ENCODE measurements at regions not wholly inside any gene's neighbourhood (a gene's known extent, or its start where the extent isn't known, plus 50 kb on each side); places are given as distances from the start of the nearest gene placed in this dataset.

- no peak for DNase-seq
These were observed 142.2 kb upstream of the MAP3K7 start for GRCh38 chr6:90729057-90729456.

DNA sequence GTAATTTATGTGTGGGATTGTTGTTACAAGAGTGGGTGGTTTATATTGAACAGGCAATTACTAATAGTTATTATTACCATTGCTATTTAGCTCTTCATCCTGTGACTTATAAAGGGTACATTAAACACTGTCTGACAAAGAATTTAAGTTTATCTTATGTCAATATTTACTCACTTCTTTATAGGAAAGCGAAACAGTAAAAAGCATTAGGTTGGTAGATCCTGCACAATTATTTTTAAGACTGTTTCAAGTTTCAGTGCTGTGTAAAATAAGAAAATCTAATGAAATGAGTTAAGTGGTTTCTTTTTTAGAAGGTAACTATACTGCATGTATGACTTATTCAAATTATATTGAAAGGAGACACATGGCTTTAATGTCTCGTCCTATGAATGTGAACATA is 135.8 kb upstream of the MAP3K7 start:
- DNase-seq = no peak

- DNase-seq = no peak
These were observed 133.5 kb upstream of the MAP3K7 start for GRCh38 chr6:90720404-90720803.

GRCh38 chr6:90719321-90720195 is 132.7 kb upstream of the MAP3K7 start:
- no peak for DNase-seq

- no peak for DNase-seq
These were observed 129.5 kb upstream of the MAP3K7 start for GRCh38 chr6:90716376-90716775.

DNA sequence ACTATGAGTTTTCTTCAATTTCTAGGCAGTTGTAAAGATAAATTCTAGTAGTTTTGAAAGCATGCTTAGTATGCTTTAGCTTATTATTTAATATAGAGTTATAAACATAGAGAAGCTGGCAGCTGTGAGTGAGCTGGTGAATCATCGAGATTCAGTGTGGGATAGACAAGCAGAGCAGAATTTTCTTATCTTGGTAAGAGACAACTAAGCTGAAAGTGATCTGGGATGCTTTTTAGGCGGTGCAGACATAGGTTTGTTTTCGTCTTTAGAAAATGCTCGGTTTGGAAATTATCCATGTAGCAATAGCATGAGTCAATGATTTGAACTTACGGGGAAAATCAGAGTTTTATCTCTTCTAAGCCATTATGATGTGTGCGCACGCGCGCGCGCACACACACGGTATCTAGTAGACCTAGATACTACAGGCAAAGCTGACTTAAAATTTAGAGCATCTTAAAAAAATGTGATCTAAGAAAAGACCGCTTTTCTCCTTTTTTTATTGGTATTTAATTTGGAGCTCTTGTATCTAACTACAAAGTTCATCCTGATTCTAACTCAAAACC is 128.3 kb upstream of the MAP3K7 start:
- no peak for DNase-seq

- DNase-seq = no peak
These were observed 127.4 kb upstream of the MAP3K7 start for GRCh38 chr6:90714319-90714718.

- DNase-seq = peak; percentile 75
These were observed 125.2 kb upstream of the MAP3K7 start for GRCh38 chr6:90712114-90712513.

DNA sequence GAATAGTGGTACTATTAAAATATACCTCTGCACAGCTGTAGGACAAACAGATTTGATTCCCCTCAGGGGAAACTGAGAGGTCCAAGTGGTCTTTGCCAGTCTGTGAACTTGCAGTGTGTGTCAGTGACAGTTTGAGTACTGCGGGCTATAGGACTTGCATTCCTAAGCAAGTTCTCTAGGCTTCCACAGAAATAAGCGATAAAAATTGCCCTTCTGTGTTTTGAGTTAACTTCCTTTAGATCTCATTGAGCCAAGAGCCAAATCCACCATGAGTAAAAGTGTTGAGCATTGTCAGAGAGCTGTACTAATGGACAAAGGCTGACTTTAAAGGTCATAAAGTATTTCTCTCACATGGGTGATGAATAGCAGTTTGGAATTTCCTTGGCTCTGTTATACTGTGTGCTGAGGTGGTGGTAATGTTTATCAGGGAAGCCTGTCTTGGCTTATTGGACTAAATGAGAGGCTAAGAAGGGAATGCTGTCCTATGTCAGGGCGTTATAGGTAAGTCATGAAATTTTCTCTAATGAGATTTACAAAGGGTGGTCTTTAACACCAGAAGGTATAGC is 122.6 kb upstream of the MAP3K7 start:
- DNase-seq = no peak

DNA sequence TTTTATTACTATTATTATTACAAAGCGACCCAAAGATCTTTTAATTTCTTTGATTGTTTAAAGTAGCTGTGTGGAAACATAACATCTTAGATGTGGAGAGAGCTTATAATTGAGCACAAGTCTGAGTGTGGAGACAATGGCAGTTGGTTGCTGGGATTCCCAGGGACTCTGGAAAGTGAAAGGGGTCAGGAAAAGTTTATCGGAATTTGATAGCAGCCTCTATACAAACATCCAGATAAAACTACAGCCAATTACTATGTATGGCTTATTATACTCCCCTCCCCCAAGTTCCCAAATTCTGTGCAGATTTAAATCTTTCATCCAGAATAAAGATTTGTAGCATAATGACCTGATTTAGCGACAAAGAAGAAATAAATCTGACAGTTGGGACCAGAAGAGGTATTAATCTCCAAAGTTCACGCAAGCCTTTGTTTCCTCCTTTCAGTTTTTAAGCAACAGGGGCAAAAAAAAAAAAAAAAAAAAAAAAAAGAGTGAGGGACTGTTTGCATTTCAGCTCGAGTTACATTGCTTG is 121.4 kb upstream of the MAP3K7 start:
- DNase-seq = no peak

DNA sequence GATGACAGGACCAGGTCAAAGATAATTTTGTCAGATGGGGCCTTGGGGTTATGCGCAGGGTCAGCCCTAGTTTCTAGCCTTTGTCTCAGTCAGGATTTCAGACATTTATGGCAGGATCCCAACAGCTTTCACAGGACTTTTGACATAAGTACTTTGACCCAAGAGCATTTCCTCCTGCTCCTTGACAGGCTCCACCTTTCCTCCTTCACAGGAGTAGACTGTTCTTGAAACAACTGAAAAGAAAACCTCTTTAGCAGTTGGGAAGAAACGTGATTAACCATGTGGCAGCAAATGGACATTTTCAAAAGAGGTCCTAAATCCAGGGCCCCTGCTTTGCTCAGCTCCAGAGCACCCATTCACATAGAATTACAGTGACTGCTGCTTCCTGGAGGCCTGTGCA is 120.4 kb upstream of the MAP3K7 start:
- no peak for DNase-seq

DNA sequence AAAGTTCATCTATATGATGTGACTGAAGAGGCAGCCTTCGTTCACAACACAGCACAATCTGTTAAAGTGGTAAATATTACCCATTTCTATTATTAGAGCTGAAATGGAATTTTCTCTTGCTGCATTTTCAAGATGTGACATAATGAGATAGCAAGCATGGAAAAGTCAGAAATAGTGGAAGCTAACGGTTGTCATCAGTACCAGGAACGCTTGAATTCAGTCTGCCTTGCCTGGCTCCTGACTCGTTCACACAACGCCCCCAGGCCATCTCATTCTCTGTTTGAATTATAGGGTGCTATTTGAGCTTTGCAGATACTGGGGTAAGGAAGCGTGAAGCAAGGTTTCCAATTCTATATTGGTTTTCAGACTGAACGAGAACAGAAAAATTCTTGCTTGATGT is 116.5 kb upstream of the MAP3K7 start:
- DNase-seq = peak; percentile 19

DNA sequence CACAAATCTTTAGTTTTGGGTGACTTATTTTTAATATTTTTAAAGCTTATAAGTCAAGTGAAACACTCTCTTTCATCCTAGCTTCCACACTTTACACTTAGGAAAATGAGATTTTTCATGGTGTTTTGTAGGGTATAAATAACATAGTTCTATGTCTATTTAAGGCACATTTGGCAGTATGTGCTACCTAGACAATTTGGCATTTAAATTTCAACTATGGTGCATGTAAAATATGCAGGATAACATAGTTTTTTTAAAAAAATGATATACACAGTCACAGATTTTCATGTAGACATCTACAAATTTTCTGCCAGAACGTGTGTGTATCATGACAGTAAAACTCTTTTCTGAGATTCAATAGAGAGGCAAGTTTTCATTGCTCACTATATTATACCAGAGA is 115.1 kb upstream of the MAP3K7 start:
- DNase-seq = no peak

DNA sequence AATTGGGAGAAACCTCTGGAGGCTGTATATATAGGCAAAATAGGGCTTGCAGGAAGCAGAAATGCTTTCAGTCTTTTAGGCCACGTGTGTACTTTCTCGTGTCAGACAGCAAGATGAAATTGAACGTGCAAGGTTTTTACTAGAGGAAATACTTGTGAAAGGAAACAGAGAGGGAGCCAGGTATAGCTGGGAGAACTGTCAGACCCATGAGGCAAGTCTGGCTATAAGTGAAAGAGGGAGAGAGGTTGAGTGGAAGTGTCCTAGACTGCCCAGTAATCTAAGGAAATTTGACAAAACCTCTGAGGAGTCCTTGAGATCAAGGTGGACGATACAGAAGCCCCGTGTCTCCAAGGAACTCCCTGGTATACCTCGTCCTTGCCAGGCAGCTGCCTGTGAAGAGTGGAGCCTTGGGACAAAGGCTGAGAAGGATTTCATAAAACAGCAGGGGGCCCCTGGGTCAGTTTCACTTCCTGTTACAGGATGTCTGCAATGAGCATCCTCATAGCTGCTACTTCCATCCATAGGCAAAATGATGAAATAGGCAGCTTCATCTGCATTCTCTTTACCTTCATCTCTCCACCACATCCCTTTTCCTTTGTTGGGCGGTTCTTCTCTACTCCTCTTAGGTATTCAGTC is 114.4 kb upstream of the MAP3K7 start:
- no peak for DNase-seq

DNA sequence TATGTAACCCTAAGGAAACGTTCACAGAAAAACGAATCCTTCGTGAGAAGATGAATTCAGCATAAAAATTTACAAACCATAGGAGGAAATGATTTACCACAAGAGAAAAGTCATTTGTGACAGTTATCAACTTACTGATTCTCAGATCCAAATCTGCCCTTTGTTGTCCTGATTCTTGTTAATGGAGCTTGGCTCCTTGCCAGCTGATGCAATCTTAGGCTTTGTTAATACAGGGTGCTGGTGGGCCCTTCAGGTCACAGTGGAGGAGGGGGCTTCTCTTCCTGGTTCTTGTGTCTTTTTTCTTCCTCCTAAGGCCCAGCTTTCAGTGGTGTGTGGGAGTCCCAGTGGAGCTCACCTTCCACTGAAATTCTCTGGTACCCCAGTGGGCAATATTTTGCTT is 108.4 kb upstream of the MAP3K7 start:
- no peak for DNase-seq

- DNase-seq = no peak
These were observed 107.9 kb upstream of the MAP3K7 start for GRCh38 chr6:90694802-90695201.

GRCh38 chr6:90691823-90692222 is 105.0 kb upstream of the MAP3K7 start:
- no peak for DNase-seq

DNA sequence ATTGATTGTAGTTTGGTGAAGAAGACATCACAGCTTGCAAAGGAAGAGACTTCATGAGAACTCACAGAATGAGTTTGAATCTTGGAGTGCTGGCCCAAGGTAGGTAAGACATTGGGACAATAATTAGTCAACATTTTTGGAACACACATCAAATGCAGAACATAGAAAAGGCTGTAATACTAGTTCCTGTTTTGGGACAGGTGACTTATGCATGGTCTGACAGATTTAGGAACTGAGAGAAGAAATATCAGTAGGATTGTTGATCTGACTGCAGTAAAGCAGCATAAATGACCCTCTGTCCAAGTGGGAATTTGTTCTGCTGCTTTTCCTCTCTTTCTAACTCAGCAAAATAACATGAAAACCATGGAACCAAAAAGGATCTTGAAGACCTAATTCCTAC is 102.3 kb upstream of the MAP3K7 start:
- DNase-seq = no peak

GRCh38 chr6:90687775-90688380 is 101.0 kb upstream of the MAP3K7 start:
- DNase-seq = no peak

DNA sequence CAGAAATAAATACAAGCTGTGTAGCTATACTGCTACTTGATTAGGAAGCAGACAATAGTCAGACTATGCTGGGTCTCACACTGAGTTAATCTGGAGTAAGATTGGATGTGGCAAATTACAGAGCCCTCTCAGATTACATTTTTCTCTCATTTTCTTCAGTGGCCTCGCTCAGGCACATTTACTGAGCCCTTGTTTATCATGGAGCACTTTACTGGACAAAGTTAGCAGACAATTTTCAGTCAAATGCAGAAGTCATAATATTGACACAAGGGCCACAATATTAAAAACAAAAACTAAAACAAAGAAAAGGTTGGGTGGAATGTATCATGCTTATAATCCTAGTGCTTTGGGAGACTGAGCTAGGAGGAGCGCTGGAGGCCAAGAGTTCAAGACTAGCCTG is 95.0 kb upstream of the MAP3K7 start:
- DNase-seq = no peak

- no peak for DNase-seq
These were observed 91.3 kb upstream of the MAP3K7 start for GRCh38 chr6:90678049-90678779.

All from muscle of arm (tissue), 1 donor.